HG02973 (cell line): ENCODE measurements at regions not wholly inside any gene's neighbourhood (a gene's known extent, or its start where the extent isn't known, plus 50 kb on each side); places are given as distances from the start of the nearest gene placed in this dataset.
"Not testable (repeated sequence)": the region's sequence is repeated elsewhere in the genome, so short reads cannot be mapped to it uniquely, and the experiment has no call there.

Source experiments
- ATAC-seq: cut with Tn5 transposase; IDR thresholded peaks from one replicate; pipeline ENCODE4 v1.9.1; 2021; ENCODE audit warnings: moderate library complexity; ENCODE audit not compliant: unreplicated experiment

DNA sequence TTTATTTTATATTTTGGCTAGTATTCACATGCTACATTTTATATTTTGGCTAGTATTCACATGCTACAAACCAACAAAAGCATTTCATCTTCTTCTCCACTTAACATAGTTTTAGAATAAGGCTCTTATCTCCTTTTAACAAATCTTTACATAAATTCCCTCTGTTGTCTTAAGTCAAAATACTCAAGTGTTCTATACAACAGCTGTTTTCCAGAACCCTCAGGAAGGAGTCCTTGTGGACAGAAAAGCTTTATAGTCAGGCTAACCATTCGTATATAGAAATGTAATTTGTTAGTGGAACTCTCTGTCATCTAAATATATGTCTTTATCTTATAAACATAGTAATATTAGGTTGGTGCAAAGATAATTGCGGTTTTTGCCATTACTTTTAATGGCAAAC, 191.0 kb upstream of the FLRT2 start:
- no peak for ATAC-seq

DNA sequence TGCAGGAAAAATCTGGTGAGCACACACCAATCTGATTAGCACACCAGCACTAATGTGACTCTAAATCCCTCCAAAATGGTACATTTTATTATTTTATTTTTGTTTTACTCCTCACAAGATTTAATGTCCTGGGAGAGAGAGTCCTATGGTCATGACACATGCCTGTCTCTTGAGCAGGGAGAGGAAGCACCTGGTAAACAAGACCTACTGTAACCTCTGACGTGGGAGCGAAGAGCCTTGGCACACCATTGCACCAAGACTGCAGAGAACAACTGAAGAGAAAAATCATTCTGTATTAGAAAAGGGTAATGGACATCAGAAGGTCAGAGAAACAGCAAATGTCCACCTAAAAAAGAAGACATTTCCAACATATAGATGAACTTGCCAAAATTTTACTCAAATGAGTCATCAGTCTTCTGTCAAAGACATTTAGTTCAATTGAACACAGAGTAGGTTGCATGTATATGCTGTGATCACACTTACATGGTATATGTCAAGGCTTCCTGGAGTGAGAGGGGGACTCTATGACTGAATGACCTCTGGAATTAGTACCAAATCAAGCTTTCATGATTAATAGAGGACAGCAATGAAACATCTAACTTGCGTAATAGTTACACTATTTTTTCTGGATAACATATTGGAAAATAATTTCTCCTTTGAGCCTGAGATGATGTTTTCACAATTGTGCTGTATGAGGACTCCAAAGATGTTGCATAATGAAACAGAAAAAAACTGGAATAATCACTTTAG, 186.9 kb upstream of the FLRT2 start:
- ATAC-seq = no peak

DNA sequence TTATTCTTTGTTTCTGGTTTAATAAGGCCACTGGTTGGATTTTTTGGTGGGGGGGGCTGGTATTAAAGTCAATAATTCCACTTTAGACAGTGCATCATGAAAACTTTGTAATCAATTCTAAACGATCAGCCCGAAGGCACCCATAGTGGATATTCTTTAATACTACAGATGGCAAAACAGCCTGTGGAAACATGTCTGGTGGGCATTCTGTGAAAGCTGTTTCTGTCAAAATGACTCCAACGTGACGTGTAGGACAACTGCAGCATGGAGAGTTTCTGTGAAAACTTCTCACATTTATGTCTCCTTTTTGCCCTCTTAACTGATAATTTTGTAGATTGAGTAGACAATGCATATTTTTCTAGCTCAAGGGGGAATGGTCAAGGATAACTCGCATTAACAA, 185.8 kb upstream of the FLRT2 start:
- no peak for ATAC-seq

DNA sequence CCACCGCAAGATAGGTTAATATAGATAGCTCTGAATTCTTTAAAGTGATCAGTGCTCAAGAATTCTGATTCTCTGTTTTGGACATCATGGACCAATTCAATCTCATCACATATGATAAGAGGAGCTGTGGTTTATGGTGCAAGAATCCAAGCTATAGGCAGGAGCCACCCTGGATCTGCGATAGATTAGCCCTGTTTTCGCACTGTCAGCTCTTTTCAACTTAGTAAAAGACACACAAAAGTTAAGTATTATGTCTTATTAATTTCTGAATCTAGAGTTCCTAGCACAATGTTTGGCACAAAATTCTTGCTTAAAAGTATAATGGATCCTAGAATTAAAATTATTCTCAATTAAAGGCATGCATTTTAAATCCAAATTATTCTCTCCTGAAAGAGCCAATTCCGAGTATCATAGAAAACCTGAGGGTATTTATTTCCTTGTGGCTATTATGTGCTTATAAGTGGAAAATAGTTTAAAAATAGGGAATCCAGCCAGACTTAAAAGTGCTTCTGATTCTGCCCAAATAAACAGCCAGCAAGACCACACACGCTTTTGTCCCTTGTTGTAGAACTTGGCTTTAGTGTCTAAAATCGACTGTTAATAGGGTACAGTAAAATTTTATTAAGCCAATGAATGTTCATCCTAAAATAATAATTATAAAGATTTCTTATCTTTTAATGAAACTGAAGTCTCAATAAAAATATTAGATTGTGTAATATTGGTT, 184.9 kb upstream of the FLRT2 start:
- no peak for ATAC-seq

DNA sequence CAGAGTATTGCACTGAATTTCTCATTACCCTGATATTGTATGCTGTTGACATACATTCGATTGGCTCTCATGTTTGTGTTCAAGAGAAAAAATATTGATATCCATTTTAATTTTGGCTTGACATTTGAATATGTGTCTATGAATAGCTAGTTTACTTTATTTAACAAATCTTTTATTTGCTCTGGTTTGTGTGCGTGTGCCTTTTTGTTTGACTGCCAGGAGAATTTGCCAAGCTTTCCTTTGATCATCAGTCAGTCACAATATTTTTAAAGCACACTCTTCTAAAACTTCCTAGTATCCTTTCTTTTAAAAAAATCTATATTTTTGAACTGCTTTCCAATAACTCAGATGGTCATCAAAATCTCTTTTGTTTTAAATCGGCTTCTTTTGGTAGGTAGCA, 179.3 kb upstream of the FLRT2 start:
- no peak for ATAC-seq

DNA sequence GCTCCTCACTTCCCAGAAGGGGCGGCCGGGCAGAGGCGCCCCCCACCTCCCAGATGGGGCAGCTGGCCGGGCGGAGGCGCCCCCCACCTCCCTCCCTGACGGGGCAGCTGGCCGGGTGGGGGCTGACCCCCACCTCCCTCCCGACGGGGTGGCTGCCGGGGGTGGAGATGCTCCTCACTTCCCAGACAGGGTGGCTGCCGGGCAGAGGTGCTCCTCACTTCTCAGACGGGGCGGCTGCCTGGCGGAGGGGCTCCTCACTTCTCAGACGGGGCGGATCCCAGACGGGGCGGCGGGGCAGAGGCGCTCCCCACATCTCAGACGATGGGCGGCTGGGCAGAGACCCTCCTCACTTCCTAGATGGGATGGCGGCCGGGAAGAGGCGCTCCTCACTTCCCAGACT, 177.4 kb upstream of the FLRT2 start:
- not testable (repeated sequence) for ATAC-seq

DNA sequence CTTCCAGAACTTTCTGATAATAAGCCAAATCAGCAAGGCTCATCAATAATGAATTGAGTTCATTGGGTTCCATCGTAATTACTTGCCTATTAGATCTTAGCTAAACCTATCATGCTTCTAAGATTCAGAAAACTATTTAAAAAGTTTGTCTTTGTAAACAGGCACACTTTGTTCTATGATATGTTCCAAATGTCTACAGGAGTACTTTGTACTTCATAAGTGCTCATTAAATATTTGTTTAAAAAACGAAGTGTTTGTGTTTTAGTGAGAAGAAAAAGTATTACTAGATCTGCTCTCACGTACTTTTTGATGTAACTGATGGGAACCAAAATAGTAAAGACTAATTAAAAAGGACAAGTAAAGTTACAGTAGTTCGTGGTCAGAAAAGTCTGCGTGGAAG, 172.8 kb upstream of the FLRT2 start:
- ATAC-seq = no peak

DNA sequence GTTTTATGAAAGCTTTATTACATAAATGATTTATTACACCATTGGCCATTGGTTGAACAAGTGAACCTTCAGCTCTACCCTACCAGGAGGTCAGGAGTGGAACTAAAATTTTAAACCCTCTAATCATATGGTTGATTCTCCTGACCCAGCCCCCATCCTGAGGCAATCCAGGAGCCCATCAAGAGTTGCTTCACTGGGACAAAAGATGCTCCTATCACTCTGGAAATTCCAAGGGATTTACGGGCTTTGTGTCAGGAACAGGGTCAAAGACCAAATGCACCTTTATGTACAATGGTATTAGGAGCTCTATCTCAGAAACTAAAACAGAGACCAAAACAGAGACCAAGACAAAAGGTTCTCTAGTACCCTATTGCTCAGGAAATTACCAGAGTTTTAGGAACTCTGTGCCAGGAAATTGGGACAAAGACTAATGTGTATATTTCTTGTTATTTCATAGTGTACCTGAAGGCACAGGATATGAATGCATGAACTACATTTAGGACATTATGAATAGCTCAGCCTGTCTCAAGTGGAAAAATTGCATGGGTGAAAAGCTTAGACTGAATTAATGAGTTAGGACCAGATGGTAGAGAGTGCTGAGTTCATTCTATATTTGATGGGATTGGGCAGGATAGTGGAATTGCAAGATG, 171.7 kb upstream of the FLRT2 start:
- no peak for ATAC-seq

DNA sequence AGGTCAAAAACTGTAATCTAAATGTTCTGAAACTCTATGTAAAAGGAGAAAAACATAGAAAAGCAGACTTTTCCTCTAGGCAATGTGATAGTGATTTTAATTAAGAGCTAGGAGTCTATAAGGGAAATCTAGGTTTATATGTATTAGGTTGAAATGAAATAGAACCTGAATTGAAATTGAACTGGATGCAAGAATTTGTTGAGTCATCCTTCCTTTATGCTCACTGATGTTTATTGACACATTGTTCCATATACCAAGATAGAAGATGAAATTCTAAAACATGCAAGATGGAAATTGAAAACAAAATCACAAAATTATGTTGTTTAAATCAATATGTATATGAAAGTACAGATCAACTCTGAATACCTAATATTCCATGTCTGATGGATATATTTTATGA, 170.4 kb upstream of the FLRT2 start:
- ATAC-seq = no peak

DNA sequence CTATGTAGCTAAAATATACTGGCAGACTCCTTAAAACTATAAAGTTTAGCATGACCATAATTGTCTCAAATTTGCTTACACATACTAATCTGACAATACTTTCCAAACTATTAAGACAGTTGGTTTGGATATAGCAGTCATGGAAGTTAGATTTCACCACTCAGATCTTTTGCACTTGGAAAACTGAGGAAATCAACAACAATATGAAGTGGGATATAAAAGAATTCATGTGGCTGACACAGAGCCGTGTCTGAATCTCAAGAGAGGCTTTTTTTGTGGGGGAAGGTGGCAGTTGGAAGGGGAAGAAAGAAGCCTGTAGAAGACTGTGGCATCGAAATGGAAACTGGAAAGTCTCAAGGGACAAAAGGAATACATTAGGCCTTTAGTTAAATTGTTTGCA, 166.6 kb upstream of the FLRT2 start:
- no peak for ATAC-seq

DNA sequence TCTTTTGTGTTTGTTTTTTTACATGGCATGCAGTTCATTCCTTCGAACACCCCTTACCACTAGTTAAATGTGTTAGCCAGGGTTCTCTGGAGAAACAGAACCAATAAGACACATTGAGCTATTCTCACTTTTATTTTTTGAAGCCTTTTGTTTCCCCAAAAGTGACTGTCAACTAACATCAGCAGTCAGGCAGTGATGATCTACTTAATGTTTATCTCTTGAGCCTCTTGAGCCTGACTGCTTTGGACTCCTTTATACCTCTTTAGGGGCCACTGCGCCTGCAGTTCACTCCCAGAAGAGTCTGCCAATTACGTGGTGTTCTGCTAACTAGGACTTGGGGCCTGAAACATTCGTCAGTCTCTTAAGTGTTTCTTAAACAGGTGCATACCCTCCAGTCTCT, 163.7 kb upstream of the FLRT2 start:
- ATAC-seq = no peak

DNA sequence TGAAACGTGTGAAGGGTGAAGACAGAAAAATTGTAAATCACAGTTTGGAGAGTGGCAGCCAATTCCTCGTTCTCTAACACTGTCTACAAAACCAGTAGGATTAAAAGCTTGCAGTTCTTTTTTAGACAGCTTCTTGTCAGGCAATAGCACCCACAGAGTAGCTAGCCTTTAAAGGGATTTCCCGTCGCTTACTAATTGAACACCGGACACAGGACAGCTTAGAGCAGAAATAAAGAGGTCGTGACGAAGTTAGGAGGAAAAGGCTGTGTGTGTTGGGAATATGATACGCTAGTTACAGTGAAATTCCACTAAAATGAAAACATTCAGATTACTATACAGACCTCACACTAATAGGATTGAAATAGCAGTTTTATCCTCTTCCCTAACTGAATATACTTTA, 149.1 kb upstream of the FLRT2 start:
- no peak for ATAC-seq

DNA sequence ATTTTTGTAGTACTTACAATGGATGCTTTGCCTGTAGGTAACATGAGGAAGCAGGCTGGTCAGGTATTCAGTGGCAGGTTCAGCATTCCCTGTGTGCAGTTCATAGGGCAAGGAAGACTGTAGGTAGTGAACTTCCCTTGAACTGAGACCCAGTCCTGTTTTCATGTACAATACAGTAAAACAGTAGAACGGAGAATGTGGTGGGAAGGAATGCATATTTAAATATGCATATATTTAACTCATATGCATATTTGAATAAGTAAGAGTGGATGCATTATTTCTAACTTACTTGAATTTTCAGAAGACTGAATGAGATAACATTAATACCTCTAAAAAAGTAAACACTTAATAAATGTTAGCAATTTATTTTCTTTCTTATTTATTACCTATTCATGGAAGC, 147.6 kb upstream of the FLRT2 start:
- no peak for ATAC-seq

DNA sequence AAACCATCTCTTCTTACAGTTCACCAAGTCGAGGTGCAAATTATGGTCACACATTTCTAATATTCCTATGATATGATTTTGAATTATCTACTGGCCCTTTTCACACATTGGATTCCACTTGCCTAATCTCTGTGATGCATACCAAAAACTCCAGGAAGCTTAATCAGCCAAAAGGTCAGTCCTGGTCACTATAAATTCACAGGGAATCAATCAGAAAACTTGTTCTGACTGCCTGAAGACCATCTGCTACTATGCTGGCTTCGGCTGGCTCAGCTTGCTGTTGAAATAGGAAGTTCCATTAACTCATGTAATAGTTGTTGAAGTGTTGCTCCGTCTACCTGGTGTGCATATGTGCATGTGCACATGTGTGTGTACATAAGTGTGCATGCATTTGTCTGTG, 142.8 kb upstream of the FLRT2 start:
- no peak for ATAC-seq

DNA sequence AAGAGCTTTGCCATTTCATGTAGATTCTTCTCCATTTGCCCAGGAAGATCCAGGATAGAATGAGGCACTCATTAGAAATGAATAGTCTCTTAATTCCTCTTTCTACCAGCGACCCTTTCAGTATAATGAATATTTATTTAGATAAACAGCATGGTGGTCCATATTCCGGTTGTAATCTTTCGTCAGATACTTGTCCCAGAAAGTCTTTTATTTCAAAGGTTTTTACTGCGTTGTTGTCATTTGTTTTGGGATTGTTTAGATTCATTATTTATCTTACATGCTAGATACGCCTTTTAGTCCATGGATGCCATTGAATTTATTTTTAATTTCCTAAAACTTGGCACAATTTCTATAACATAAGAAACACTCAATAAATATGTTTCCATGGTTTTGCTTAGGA, 139.7 kb upstream of the FLRT2 start:
- no peak for ATAC-seq

DNA sequence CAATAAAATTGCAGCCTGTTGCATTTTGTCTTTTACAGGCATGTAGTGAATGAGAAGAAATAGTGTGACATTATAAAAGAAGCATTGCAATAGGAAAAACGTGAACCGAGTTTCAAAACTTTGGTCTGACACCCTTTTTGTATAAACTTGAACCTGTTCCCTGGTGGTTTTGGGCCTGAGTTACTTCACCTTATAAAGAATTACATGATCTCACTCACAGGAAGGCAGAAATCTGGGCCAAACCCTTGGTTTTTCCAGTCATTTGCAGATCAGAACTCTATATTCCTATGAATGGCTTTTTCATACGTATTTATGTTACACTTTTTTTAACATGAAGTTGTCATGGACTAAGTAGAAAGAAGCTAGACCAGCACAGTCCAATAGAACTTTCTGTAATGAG, 138.5 kb upstream of the FLRT2 start:
- no peak for ATAC-seq

DNA sequence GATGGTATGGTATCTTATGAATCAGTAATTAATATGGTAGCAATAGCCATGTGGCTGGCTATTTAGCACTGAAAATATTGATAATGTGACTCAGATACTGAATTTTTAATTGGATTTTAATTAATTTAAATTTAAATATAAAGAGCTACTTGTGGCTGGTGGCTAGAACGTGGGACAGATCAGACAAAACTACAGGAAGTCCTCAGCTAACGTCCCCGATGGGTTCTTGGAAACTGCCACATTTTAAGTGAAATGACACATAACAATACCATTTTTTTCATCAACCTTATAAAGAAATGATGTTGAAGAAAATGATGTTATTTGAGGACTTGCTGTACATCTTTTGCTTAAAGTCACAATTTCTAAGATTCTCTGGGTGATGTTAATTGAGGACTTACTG, 138.1 kb upstream of the FLRT2 start:
- no peak for ATAC-seq

DNA sequence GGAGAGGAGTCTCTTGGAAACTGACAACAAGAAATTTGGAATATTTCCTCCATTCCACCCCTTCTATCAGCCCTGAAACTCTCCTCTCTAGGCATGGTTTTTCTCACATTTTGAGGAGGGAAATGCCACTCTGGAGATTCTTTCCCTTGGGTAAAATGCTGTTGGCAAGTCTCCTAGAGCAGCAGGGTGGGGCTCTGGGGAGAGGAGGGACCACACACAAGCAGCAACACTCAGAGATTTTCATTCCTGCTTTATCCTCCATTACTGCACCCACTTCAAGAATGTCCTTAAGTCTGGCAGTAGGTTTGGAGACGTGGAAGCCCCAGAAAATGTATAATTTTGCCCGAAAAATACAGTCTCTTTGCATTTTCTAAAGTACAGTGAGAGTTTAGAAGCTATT, 130.8 kb upstream of the FLRT2 start:
- no peak for ATAC-seq

DNA sequence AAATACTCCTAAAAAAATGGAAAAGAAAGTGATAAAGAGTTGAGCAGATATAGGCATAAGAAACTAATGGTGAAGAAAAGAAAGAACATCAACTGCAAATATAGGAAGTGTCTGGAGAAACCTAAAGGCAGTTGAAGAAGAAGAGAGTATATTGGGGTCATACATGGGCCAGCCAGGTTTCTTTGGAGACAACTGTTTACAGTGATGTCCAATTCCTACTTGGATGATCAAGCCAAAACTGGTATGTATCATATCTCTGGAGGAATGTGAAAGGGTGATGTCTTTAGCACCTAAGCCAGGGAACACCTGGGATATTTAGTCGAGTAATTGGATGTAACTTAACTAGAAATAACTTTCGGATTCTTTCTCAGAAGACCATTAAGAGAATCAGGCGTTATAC, 129.3 kb upstream of the FLRT2 start:
- no peak for ATAC-seq

DNA sequence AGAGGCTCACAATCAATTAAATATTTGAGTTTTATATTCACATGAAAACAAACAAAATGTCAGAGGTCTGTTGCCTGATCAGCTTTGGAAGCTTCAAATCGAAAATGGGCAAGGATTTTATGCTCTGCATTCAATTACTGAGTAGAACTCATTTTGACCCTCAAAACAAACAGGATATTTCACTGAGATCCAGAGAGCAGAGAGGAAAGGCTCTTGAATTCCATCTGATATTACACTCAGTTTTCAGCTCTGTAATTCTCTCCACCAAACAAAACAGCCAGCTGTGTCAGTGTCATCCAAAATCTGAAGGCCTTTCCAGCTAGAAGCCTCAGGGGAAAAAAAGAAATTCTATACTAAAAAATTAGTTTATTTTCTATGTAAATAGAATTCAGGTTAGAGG, 128.6 kb upstream of the FLRT2 start:
- ATAC-seq = no peak

DNA sequence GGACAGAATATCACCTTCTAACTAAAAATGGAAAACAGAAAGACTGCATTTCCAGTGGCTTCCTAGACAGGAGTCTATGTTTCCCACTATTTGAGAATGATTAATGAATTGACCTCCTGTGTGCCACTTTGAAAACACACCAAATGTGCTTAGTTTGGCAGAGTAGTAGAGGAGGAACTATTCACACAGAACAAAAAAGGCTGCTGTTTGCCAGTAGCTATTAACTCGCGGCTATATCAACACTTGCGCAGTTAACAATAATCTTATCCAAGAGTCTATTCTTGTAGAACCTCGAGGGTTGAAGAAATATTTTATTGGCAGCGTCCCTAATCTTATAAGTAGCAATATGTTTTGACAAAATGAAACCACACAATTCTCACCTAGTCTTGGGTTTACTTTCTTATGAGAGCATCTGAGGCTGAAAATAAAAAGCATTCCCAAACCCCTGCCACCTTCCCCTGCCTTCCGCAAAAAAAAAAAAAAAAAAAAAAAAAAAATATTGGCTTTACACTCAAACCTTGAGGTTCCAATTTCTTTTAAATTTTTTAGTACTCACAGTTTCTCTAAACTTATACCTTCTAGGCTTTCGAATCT, 127.3 kb upstream of the FLRT2 start:
- ATAC-seq = no peak
